NT2/D1 (cell line): ENCODE measurements at regions not wholly inside any gene's neighbourhood (a gene's known extent, or its start where the extent isn't known, plus 50 kb on each side); places are given as distances from the start of the nearest gene placed in this dataset.

Experiments
- YY1 ChIP-seq: IDR thresholded peaks from 2 replicates; pipeline ENCODE4 v1.6.1; 2011; ENCODE audit not compliant: insufficient read length, insufficient read depth
- ZNF274 ChIP-seq: IDR thresholded peaks from 2 replicates; pipeline ENCODE4 v1.6.1; 2011; ENCODE audit warnings: mild to moderate bottlenecking, low read depth, low read length

GRCh38 chr4:117387072-117387471, 301.7 kb upstream of the TRAM1L1 start:
- no peak for TF ChIP-seq YY1
- TF ChIP-seq ZNF274 = no peak
